H9 (cell line): ENCODE measurements at regions not wholly inside any gene's neighbourhood (a gene's known extent, or its start where the extent isn't known, plus 50 kb on each side); places are given as distances from the start of the nearest gene placed in this dataset.

Source experiments
- DNase-seq: peaks from one replicate; pipeline ENCODE4 v3.0.0-alpha.2; 2017
- H2AFZ ChIP-seq: one replicate; pipeline ENCODE4 v1.6.1; 2013; ENCODE audit warnings: mild to moderate bottlenecking, low read length, control low read depth, moderate library complexity
- H2AK5ac ChIP-seq: 2 replicates; pipeline ENCODE4 v1.6.1; 2013; ENCODE audit warnings: low read length, control low read depth, mixed read lengths; ENCODE audit not compliant: insufficient read length
- H2BK120ac ChIP-seq: one replicate; pipeline ENCODE4 v1.6.1; 2013; ENCODE audit warnings: low read depth, mild to moderate bottlenecking, low read length, control low read depth, inconsistent platforms; ENCODE audit not compliant: poor library complexity, severe bottlenecking
- H2BK12ac ChIP-seq: 2 replicates; pipeline ENCODE4 v1.6.1; 2013; ENCODE audit warnings: low read length, control low read depth, mixed read lengths, low read depth; ENCODE audit not compliant: insufficient read length
- H2BK15ac ChIP-seq: 2 replicates; pipeline ENCODE4 v1.6.1; 2013; ENCODE audit warnings: low read depth, low read length, control low read depth
- H2BK20ac ChIP-seq: one replicate; pipeline ENCODE4 v1.6.1; 2013; ENCODE audit warnings: low read depth, mild to moderate bottlenecking, low read length, control low read depth, inconsistent platforms; ENCODE audit not compliant: poor library complexity, severe bottlenecking
- H2BK5ac ChIP-seq: 2 replicates; pipeline ENCODE4 v1.6.1; 2013; ENCODE audit warnings: low read length, control low read depth, mixed read lengths; ENCODE audit not compliant: insufficient read length
- H3K14ac ChIP-seq: 2 replicates; pipeline ENCODE4 v1.6.1; 2013; ENCODE audit warnings: low read length, control low read depth; ENCODE audit not compliant: insufficient read depth
- H3K18ac ChIP-seq: 2 replicates; pipeline ENCODE4 v1.6.1; 2013; ENCODE audit warnings: low read depth, mild to moderate bottlenecking, mixed read lengths, low read length, control low read depth; ENCODE audit not compliant: insufficient read length
- H3K23ac ChIP-seq: 2 replicates; pipeline ENCODE4 v1.6.1; 2013; ENCODE audit warnings: low read length, control low read depth, mixed read lengths, low read depth; ENCODE audit not compliant: insufficient read length
- H3K23me2 ChIP-seq: 2 replicates; pipeline ENCODE4 v1.6.1; 2013; ENCODE audit warnings: low read depth, mild to moderate bottlenecking, mixed read lengths, low read length, control low read depth; ENCODE audit not compliant: insufficient read length, poor library complexity, severe bottlenecking
- H3K27ac ChIP-seq: 2 replicates; pipeline ENCODE4 v1.5.1; 2013; ENCODE audit warnings: low read length, control low read depth, mixed read lengths, low read depth; ENCODE audit not compliant: insufficient read length
- H3K27me3 ChIP-seq: 2 replicates; pipeline ENCODE4 v1.6.1; 2013; ENCODE audit warnings: low read length, control low read depth, inconsistent platforms; ENCODE audit not compliant: insufficient read depth
- H3K4ac ChIP-seq: 2 replicates; pipeline ENCODE4 v1.6.1; 2013; ENCODE audit warnings: low read depth, mild to moderate bottlenecking, control low read depth, inconsistent platforms, low read length, moderate library complexity
- H3K4me1 ChIP-seq: 2 replicates; pipeline ENCODE4 v1.6.1; 2013; ENCODE audit warnings: low read length, control low read depth, inconsistent platforms; ENCODE audit not compliant: insufficient read depth
- H3K4me2 ChIP-seq: 2 replicates; pipeline ENCODE4 v1.6.1; 2013; ENCODE audit warnings: low read length, control low read depth, mixed read lengths; ENCODE audit not compliant: insufficient read length, insufficient read depth
- H3K56ac ChIP-seq: 2 replicates; pipeline ENCODE4 v1.6.1; 2013; ENCODE audit warnings: low read depth, mild to moderate bottlenecking, mixed read lengths, low read length, control low read depth; ENCODE audit not compliant: insufficient read length
- H3K79me1 ChIP-seq: 2 replicates; pipeline ENCODE4 v1.6.1; 2013; ENCODE audit warnings: low read depth, mild to moderate bottlenecking, moderate library complexity, low read length, control low read depth, inconsistent platforms; ENCODE audit not compliant: insufficient read depth, poor library complexity, severe bottlenecking
- H3K79me2 ChIP-seq: 2 replicates; pipeline ENCODE4 v1.6.1; 2013; ENCODE audit warnings: low read length, control low read depth, inconsistent platforms; ENCODE audit not compliant: insufficient read depth
- H3K9ac ChIP-seq: 2 replicates; pipeline ENCODE4 v1.6.1; 2013; ENCODE audit warnings: low read length, control low read depth, mixed read lengths; ENCODE audit not compliant: insufficient read length; ENCODE audit errors: extremely low read depth
- H3K9me3 ChIP-seq: one replicate; pipeline ENCODE4 v1.6.1; 2013; ENCODE audit warnings: low read depth, low read length, inconsistent platforms; ENCODE audit not compliant: control insufficient read depth
- H3T11ph ChIP-seq: one replicate; pipeline ENCODE4 v1.6.1; 2013; ENCODE audit warnings: mild to moderate bottlenecking, low read length, control low read depth, inconsistent platforms
- H4K20me1 ChIP-seq: one replicate; pipeline ENCODE4 v1.6.1; 2013; ENCODE audit not compliant: control insufficient read depth, insufficient read length, insufficient read depth
- H4K5ac ChIP-seq: 2 replicates; pipeline ENCODE4 v1.6.1; 2013; ENCODE audit warnings: low read depth, mild to moderate bottlenecking, mixed read lengths, low read length, control low read depth; ENCODE audit not compliant: insufficient read length
- H4K8ac ChIP-seq: replicated peaks from 2 replicates; pipeline ENCODE4 v1.6.1; 2013; ENCODE audit warnings: low read length, control low read depth, mixed read lengths, low read depth; ENCODE audit not compliant: insufficient read length
- H4K91ac ChIP-seq: 2 replicates; pipeline ENCODE4 v1.6.1; 2013; ENCODE audit warnings: low read depth, mild to moderate bottlenecking, moderate library complexity, mixed read lengths, low read length, control low read depth; ENCODE audit not compliant: insufficient read length
- H3K27ac Mint-ChIP-seq, 3 experiments: 2 replicates in 2 of 3; 3 replicates in 1 of 3; pipeline ENCODE4 v1.8.0; 2020 to 2021; ENCODE audit warnings: mixed read lengths in 3 of 3, mild to moderate bottlenecking in 1 of 3, moderate library complexity in 1 of 3
- H3K27me3 Mint-ChIP-seq: 2 replicates; pipeline ENCODE4 v1.8.0; 2021; ENCODE audit warnings: low read depth, mild to moderate bottlenecking, moderate library complexity, mixed read lengths
- H3K36me3 Mint-ChIP-seq, 3 experiments: 2 replicates in 2 of 3; 3 replicates in 1 of 3; pipeline ENCODE4 v1.8.0; 2020 to 2021; ENCODE audit warnings: low read depth in 3 of 3, mixed read lengths in 3 of 3; ENCODE audit not compliant: insufficient read depth in 1 of 3
- H3K4me1 Mint-ChIP-seq, 2 experiments: 2 replicates each; pipeline ENCODE4 v1.8.0; 2020; ENCODE audit warnings: mixed read lengths in 2 of 2
- H3K4me3 Mint-ChIP-seq, 2 experiments: 2 replicates in 1 of 2; 3 replicates in 1 of 2; pipeline ENCODE4 v1.8.0; 2020 to 2021; ENCODE audit warnings: mild to moderate bottlenecking in 2 of 2, mixed read lengths in 2 of 2, moderate library complexity in 1 of 2
- H3K9me3 Mint-ChIP-seq, 2 experiments: 2 replicates in 1 of 2; 3 replicates in 1 of 2; pipeline ENCODE4 v1.8.0; 2020; ENCODE audit warnings: mild to moderate bottlenecking in 2 of 2, mixed read lengths in 2 of 2, moderate library complexity in 1 of 2
- CTCF ChIP-seq: fragments of 200-600 bp; sonication (generic); conservative IDR thresholded peaks from 3 replicates; pipeline ENCODE4 v1.8.0; 2021; ENCODE audit warnings: antibody characterized with exemption, mild to moderate bottlenecking
- WGBS: extraction: QIAGEN DNeasy Blood & Tissue Kit; methylation state at CpG from one replicate; pipeline ENCODE4 v1.1.7; 2013; ENCODE audit warnings: missing lambda C conversion rate, low lambda C conversion rate, mixed read lengths; ENCODE audit not compliant: insufficient read length; ENCODE audit errors: extremely low coverage; 5-methylcytosine and 5-hydroxymethylcytosine counted together

GRCh38 chr3:68458581-68458980 is 473.8 kb downstream of the TAFA4 start:
- no CpG with 5 or more reads among the region's 2 CpGs for WGBS
- Histone ChIP-seq H3K14ac (no peak overlapping the region), H3K9me3 (no peaks in the 10 kb centered on the region), H2BK15ac (no peak overlapping the region), H3K56ac (no peak overlapping the region), H3K18ac (no peak overlapping the region), H2BK5ac (no peak overlapping the region), H3K4me2 (no peak overlapping the region), H3K4ac (no peak overlapping the region), H3T11ph (no peak overlapping the region), H2AFZ (no peak overlapping the region), H3K79me1 (no peaks in the 10 kb centered on the region), H3K27me3 (no peaks in the 10 kb centered on the region), H3K9ac (no peak overlapping the region), H4K20me1 (no peaks in the 10 kb centered on the region), H2BK120ac (no peak overlapping the region), H4K91ac (no peak overlapping the region), H3K4me1 (no peaks in the 10 kb centered on the region; the same call in 1 of the 2 replicates), H4K8ac (no peak overlapping the region), H3K23ac (no peak overlapping the region), H3K27ac (no peak overlapping the region), H2AK5ac (no peak overlapping the region), H2BK20ac (no peak overlapping the region), H3K23me2 (no peaks in the 10 kb centered on the region), H4K5ac (no peak overlapping the region), H3K79me2 (no peaks in the 10 kb centered on the region), H2BK12ac (no peak overlapping the region)
- peaks cover 7 to 8% of the 10 kb centered on the region in 2 experiments for H3K4me1 Mint-ChIP-seq
- peaks cover 3 to 9% of the 10 kb centered on the region in 2 experiments; a peak in 4 of 5 replicates for H3K9me3 Mint-ChIP-seq
- DNase-seq: no peak
- H3K36me3 Mint-ChIP-seq: peaks cover 0 to 8% (median 2%) of the 10 kb centered on the region in 3 experiments; a peak in 2 of 7 replicates
- H3K27ac Mint-ChIP-seq: no peak overlapping the region
- H3K4me3 Mint-ChIP-seq: no peak overlapping the region
- no peak for TF ChIP-seq CTCF
- no peaks in the 10 kb centered on the region for H3K27me3 Mint-ChIP-seq
